HCT116 (cell line): ENCODE measurements at regions not wholly inside any gene's neighbourhood (a gene's known extent, or its start where the extent isn't known, plus 50 kb on each side); places are given as distances from the start of the nearest gene placed in this dataset.

ENCODE experiments used
- CTCF ChIP-seq, 3 experiments: fragments of 200-600 bp in 1 of 3; sonication (generic) in 1 of 3; IDR thresholded peaks in 2 of 3; conservative IDR thresholded peaks in 1 of 3; 2 replicates each; pipeline ENCODE4 v1.5.1; 2012 to 2017; ENCODE audit warnings: low read depth in 2 of 3, low read length in 2 of 3, antibody characterized with exemption in 1 of 3, borderline replicate concordance in 1 of 3, control low read depth in 1 of 3, mild to moderate bottlenecking in 1 of 3, mixed read lengths in 1 of 3, mixed run types in 1 of 3, moderate library complexity in 1 of 3; ENCODE audit not compliant: insufficient read depth in 1 of 3
- EGR1 ChIP-seq: IDR thresholded peaks from 2 replicates; pipeline ENCODE4 v1.6.1; 2012; ENCODE audit warnings: low read depth
- ELF1 ChIP-seq: IDR thresholded peaks from 2 replicates; pipeline ENCODE4 v1.6.1; 2012; ENCODE audit warnings: low read depth, borderline replicate concordance
- EZH2 ChIP-seq: fragments of 200-600 bp; sonication (generic); IDR thresholded peaks from 2 replicates; pipeline ENCODE4 v1.6.1; 2017; ENCODE audit warnings: antibody characterized with exemption, mixed run types
- POLR2A ChIP-seq: IDR thresholded peaks from 2 replicates; pipeline ENCODE4 v1.7.0; 2011; ENCODE audit warnings: borderline replicate concordance; ENCODE audit not compliant: insufficient read depth, insufficient read length; ENCODE audit errors: extremely low read depth
- POLR2AphosphoS5 ChIP-seq: IDR thresholded peaks from 2 replicates; pipeline ENCODE4 v1.6.1; 2011; ENCODE audit warnings: mild to moderate bottlenecking, low read depth, low read length, moderate library complexity
- SP1 ChIP-seq: IDR thresholded peaks from 2 replicates; pipeline ENCODE4 v1.6.1; 2012; ENCODE audit warnings: low read depth
- SRF ChIP-seq: IDR thresholded peaks from 2 replicates; pipeline ENCODE4 v1.6.1; 2012; ENCODE audit warnings: low read depth
- TF ChIP-seq, protein P1 (sequence below): IDR thresholded peaks from 2 replicates; pipeline ENCODE4 v1.6.1; 2012

DNA sequence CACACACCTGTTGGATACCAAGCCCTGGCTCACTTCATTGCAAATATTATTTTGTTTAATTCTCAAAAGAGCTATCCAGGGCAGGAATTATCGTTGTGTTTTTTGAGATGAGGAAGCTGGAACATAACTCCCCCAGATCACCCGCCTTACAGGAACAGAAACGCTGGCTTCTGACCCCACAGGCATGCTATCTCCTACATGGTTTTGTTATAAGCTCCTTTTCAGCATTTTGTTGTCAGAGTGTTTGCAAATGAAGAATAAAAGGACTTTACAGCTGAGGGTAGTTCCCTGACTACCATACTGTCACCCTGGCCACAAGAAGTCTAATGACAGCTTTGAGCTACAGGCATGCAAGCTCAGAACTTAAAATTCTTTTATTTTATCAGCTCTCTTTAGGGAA is 62.0 kb upstream of the MRPS9 start:
- TF ChIP-seq POLR2AphosphoS5 = no peak
- TF ChIP-seq POLR2A = no peak
- TF ChIP-seq CTCF (IDR thresholded peaks at IDR 0.05 in 2 of 3, conservative IDR thresholded peaks at IDR 0.05 in 1 of 3; ENCODE audit: borderline replicate concordance in 1 of 3, insufficient read depth in 1 of 3, low read depth in 2 of 3, low read length in 2 of 3) = no peak
- no peak for TF ChIP-seq EZH2
- no peak for TF ChIP-seq SRF
- TF ChIP-seq, protein P1, sequence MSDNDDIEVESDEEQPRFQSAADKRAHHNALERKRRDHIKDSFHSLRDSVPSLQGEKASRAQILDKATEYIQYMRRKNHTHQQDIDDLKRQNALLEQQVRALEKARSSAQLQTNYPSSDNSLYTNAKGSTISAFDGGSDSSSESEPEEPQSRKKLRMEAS = no peak
- TF ChIP-seq ELF1 = no peak
- TF ChIP-seq SP1 = no peak
- no peak for TF ChIP-seq EGR1
